GM23338 (cell line): ENCODE measurements at regions not wholly inside any gene's neighbourhood (a gene's known extent, or its start where the extent isn't known, plus 50 kb on each side); places are given as distances from the start of the nearest gene placed in this dataset.

Experiments
- ATAC-seq: fragments of 200-7000 bp; cut with Tn5 transposase; 3 replicates; pipeline ENCODE4 v1.9.1; 2020
- DNase-seq: peaks from one replicate; pipeline ENCODE4 v3.0.0-alpha.2; 2015; ENCODE audit warnings: low spot score
- H2AFZ ChIP-seq: fragments of 200-600 bp; sonication (generic); 2 replicates; pipeline ENCODE4 v1.8.0; 2016; ENCODE audit warnings: antibody characterized with exemption, mild to moderate bottlenecking, moderate library complexity
- H3F3A ChIP-seq: fragments of 200-600 bp; sonication (generic); replicated peaks from 2 replicates; pipeline ENCODE4 v1.8.0; 2017; ENCODE audit warnings: antibody characterized with exemption, mixed run types, low read depth
- H3K27ac ChIP-seq: fragments of 200-600 bp; sonication (generic); 2 replicates; pipeline ENCODE4 v1.6.1; 2016; ENCODE audit warnings: low read depth
- H3K27me3 ChIP-seq: fragments of 200-600 bp; sonication (generic); 2 replicates; pipeline ENCODE4 v1.8.0; 2016; ENCODE audit warnings: mild to moderate bottlenecking, mixed run types, moderate library complexity; ENCODE audit not compliant: insufficient read depth
- H3K36me3 ChIP-seq: fragments of 200-600 bp; sonication (generic); 2 replicates; pipeline ENCODE4 v1.8.0; 2016; ENCODE audit warnings: mild to moderate bottlenecking; ENCODE audit not compliant: insufficient read depth
- H3K4me1 ChIP-seq: fragments of 200-600 bp; sonication (generic); 2 replicates; pipeline ENCODE4 v1.8.0; 2016; ENCODE audit warnings: mild to moderate bottlenecking, moderate library complexity; ENCODE audit not compliant: insufficient read depth
- H3K4me2 ChIP-seq: fragments of 200-600 bp; sonication (generic); 2 replicates; pipeline ENCODE4 v1.7.1; 2017; ENCODE audit warnings: mixed run types
- H3K4me3 ChIP-seq: fragments of 200-600 bp; sonication (generic); 2 replicates; pipeline ENCODE4 v1.6.1; 2016; ENCODE audit warnings: mixed run types
- H3K79me2 ChIP-seq: fragments of 200-600 bp; sonication (generic); replicated peaks from 2 replicates; pipeline ENCODE4 v1.8.0; 2017; ENCODE audit warnings: mild to moderate bottlenecking; ENCODE audit not compliant: insufficient read depth
- H3K9me2 ChIP-seq: fragments of 200-600 bp; sonication (generic); 2 replicates; pipeline ENCODE4 v1.8.0; 2017; ENCODE audit not compliant: insufficient read depth
- H4K20me1 ChIP-seq: fragments of 200-600 bp; sonication (generic); replicated peaks from 2 replicates; pipeline ENCODE4 v1.8.0; 2017; ENCODE audit warnings: mild to moderate bottlenecking; ENCODE audit not compliant: insufficient read depth
- H3K27ac Mint-ChIP-seq: 2 replicates; pipeline ENCODE4 v1.8.0; 2020; ENCODE audit warnings: inconsistent platforms, mild to moderate bottlenecking, moderate library complexity, mixed read lengths
- H3K27me3 Mint-ChIP-seq: 3 replicates; pipeline ENCODE4 v1.8.0; 2022; ENCODE audit warnings: low read depth, mild to moderate bottlenecking, moderate library complexity, mixed read lengths, inconsistent platforms; ENCODE audit not compliant: insufficient read depth, poor library complexity
- H3K36me3 Mint-ChIP-seq: 3 replicates; pipeline ENCODE4 v1.8.0; 2021; ENCODE audit warnings: low read depth, mild to moderate bottlenecking, inconsistent platforms, moderate library complexity, mixed read lengths
- H3K4me1 Mint-ChIP-seq: 3 replicates; pipeline ENCODE4 v1.8.0; 2020; ENCODE audit warnings: mild to moderate bottlenecking, inconsistent platforms, mixed read lengths
- H3K4me3 Mint-ChIP-seq: 3 replicates; pipeline ENCODE4 v1.8.0; 2021; ENCODE audit warnings: moderate library complexity, mild to moderate bottlenecking, inconsistent platforms, mixed read lengths
- H3K9me3 Mint-ChIP-seq: 3 replicates; pipeline ENCODE4 v1.8.0; 2020; ENCODE audit warnings: moderate library complexity, mild to moderate bottlenecking, inconsistent platforms, mixed read lengths
- CREB1 ChIP-seq: fragments of 250-450 bp; sonication (Bioruptor Pico); IDR thresholded peaks from 2 replicates; pipeline ENCODE4 v1.5.0; 2020; ENCODE audit warnings: low read depth, mild to moderate bottlenecking, moderate library complexity
- EZH2 ChIP-seq: fragments of 200-600 bp; sonication (generic); IDR thresholded peaks from one replicate; pipeline ENCODE4 v1.8.0; 2017; ENCODE audit warnings: antibody characterized with exemption, mild to moderate bottlenecking, low read depth; ENCODE audit not compliant: unreplicated experiment
- EZH2phosphoT487 ChIP-seq: fragments of 200-600 bp; sonication (generic); IDR thresholded peaks from one replicate; pipeline ENCODE4 v1.8.1; 2018; ENCODE audit warnings: antibody characterized with exemption; ENCODE audit not compliant: unreplicated experiment
- JUNB ChIP-seq: IDR thresholded peaks from one replicate; pipeline ENCODE4 v1.6.1; 2016; ENCODE audit warnings: antibody characterized with exemption; ENCODE audit not compliant: unreplicated experiment
- NANOG ChIP-seq: IDR thresholded peaks from 2 replicates; pipeline ENCODE4 v1.6.1; 2016; ENCODE audit warnings: antibody characterized with exemption, borderline replicate concordance
- POLR2AphosphoS5 ChIP-seq: IDR thresholded peaks from 2 replicates; pipeline ENCODE4 v1.6.1; 2016; ENCODE audit warnings: antibody characterized with exemption, low read depth
- STAT1 ChIP-seq: IDR thresholded peaks from one replicate; pipeline ENCODE4 v1.6.1; 2016; ENCODE audit warnings: antibody characterized with exemption; ENCODE audit not compliant: unreplicated experiment
- ZNF114 ChIP-seq: fragments of 250-450 bp; sonication (Bioruptor Pico); IDR thresholded peaks from 2 replicates; pipeline ENCODE4 v1.5.0; 2020; ENCODE audit warnings: mild to moderate bottlenecking, moderate library complexity
- ZNF331 ChIP-seq: fragments of 250-450 bp; sonication (Bioruptor Pico); IDR thresholded peaks from 2 replicates; pipeline ENCODE4 v1.5.0; 2020; ENCODE audit warnings: low read depth, mild to moderate bottlenecking, moderate library complexity
- TF ChIP-seq, protein P1 (sequence below): fragments of 250-450 bp; sonication (Bioruptor Pico); IDR thresholded peaks from 2 replicates; pipeline ENCODE4 v1.5.0; 2020; ENCODE audit warnings: mild to moderate bottlenecking, moderate library complexity
- TF ChIP-seq, protein P2 (sequence below), 2 experiments: fragments of 200-600 bp in 1 of 2; sonication (generic) in 1 of 2; conservative IDR thresholded peaks; 2 replicates each; pipeline versions ENCODE4 v1.5.1 to v1.6.1; 2016 to 2017; ENCODE audit warnings: antibody characterized with exemption in 2 of 2, low read depth in 2 of 2, mild to moderate bottlenecking in 2 of 2, moderate library complexity in 1 of 2
- TF ChIP-seq, protein P3 (sequence below): IDR thresholded peaks from 2 replicates; pipeline ENCODE4 v1.6.1; 2016; ENCODE audit warnings: antibody characterized with exemption
- TF ChIP-seq, protein P4 (sequence below): IDR thresholded peaks from one replicate; pipeline ENCODE4 v1.6.1; 2018; ENCODE audit warnings: antibody characterized with exemption; ENCODE audit not compliant: unreplicated experiment

DNA sequence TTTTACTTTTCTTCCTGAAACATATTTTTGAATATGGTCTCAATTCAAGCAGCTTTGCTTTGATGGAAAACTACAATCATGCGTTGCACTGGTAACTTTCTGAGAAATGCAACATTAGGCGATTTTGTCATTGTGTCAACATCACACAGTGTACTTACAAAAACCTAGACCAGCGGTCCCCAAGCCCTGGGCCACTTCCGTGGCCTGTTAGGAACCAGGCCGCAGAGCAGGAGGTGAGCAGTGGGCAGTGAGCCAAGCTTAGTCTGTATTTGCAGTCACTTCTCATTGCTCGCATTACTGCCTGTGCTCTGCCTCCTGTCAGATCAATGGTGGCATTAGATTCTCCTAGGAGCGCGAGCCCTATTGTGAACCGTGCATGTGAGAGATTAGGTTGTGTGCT is 163.7 kb upstream of the NOVA1 start:
- no peaks in the 10 kb centered on the region for H3K4me1 ChIP-seq
- H3K4me3 ChIP-seq, result no peak overlapping the region
- ATAC-seq, result no peak
- no peak overlapping the region for H3K4me2 ChIP-seq
- no peaks in the 10 kb centered on the region for H3K79me2 ChIP-seq
- Mint-ChIP-seq H3K27ac (no peak overlapping the region), H3K4me3 (no peak overlapping the region), H3K36me3 (no peaks in the 10 kb centered on the region), H3K4me1 (peaks cover 4% of the 10 kb centered on the region; the same call in 2 of the 3 replicates), H3K9me3 (no peaks in the 10 kb centered on the region), H3K27me3 (peaks cover 2% of the 10 kb centered on the region)
- no peaks in the 10 kb centered on the region for H3F3A ChIP-seq
- H2AFZ ChIP-seq, result no peak overlapping the region
- DNase-seq, result no peak
- H4K20me1 ChIP-seq, result no peaks in the 10 kb centered on the region
- TF ChIP-seq, protein P1, sequence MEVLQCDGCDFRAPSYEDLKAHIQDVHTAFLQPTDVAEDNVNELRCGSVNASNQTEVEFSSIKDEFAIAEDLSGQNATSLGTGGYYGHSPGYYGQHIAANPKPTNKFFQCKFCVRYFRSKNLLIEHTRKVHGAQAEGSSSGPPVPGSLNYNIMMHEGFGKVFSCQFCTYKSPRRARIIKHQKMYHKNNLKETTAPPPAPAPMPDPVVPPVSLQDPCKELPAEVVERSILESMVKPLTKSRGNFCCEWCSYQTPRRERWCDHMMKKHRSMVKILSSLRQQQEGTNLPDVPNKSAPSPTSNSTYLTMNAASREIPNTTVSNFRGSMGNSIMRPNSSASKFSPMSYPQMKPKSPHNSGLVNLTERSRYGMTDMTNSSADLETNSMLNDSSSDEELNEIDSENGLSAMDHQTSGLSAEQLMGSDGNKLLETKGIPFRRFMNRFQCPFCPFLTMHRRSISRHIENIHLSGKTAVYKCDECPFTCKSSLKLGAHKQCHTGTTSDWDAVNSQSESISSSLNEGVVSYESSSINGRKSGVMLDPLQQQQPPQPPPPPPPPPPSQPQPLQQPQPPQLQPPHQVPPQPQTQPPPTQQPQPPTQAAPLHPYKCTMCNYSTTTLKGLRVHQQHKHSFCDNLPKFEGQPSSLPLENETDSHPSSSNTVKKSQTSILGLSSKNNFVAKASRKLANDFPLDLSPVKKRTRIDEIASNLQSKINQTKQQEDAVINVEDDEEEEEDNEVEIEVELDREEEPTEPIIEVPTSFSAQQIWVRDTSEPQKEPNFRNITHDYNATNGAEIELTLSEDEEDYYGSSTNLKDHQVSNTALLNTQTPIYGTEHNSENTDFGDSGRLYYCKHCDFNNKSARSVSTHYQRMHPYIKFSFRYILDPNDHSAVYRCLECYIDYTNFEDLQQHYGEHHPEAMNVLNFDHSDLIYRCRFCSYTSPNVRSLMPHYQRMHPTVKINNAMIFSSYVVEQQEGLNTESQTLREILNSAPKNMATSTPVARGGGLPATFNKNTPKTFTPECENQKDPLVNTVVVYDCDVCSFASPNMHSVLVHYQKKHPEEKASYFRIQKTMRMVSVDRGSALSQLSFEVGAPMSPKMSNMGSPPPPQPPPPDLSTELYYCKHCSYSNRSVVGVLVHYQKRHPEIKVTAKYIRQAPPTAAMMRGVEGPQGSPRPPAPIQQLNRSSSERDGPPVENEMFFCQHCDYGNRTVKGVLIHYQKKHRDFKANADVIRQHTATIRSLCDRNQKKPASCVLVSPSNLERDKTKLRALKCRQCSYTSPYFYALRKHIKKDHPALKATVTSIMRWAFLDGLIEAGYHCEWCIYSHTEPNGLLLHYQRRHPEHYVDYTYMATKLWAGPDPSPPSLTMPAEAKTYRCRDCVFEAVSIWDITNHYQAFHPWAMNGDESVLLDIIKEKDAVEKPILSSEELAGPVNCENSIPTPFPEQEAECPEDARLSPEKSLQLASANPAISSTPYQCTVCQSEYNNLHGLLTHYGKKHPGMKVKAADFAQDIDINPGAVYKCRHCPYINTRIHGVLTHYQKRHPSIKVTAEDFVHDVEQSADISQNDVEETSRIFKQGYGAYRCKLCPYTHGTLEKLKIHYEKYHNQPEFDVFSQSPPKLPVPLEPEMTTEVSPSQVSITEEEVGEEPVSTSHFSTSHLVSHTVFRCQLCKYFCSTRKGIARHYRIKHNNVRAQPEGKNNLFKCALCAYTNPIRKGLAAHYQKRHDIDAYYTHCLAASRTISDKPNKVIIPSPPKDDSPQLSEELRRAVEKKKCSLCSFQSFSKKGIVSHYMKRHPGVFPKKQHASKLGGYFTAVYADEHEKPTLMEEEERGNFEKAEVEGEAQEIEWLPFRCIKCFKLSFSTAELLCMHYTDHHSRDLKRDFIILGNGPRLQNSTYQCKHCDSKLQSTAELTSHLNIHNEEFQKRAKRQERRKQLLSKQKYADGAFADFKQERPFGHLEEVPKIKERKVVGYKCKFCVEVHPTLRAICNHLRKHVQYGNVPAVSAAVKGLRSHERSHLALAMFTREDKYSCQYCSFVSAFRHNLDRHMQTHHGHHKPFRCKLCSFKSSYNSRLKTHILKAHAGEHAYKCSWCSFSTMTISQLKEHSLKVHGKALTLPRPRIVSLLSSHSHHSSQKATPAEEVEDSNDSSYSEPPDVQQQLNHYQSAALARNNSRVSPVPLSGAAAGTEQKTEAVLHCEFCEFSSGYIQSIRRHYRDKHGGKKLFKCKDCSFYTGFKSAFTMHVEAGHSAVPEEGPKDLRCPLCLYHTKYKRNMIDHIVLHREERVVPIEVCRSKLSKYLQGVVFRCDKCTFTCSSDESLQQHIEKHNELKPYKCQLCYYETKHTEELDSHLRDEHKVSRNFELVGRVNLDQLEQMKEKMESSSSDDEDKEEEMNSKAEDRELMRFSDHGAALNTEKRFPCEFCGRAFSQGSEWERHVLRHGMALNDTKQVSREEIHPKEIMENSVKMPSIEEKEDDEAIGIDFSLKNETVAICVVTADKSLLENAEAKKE (CRISPR knock-in tag), result no peak
- TF ChIP-seq STAT1 (no peak), CREB1 (CRISPR knock-in tag) (no peak), ZNF331 (CRISPR knock-in tag) (no peak), JUNB (no peak), POLR2AphosphoS5 (no peak), ZNF114 (CRISPR knock-in tag) (no peak), NANOG (no peak), EZH2 (no peak), EZH2phosphoT487 (no peak)
- TF ChIP-seq, protein P2, sequence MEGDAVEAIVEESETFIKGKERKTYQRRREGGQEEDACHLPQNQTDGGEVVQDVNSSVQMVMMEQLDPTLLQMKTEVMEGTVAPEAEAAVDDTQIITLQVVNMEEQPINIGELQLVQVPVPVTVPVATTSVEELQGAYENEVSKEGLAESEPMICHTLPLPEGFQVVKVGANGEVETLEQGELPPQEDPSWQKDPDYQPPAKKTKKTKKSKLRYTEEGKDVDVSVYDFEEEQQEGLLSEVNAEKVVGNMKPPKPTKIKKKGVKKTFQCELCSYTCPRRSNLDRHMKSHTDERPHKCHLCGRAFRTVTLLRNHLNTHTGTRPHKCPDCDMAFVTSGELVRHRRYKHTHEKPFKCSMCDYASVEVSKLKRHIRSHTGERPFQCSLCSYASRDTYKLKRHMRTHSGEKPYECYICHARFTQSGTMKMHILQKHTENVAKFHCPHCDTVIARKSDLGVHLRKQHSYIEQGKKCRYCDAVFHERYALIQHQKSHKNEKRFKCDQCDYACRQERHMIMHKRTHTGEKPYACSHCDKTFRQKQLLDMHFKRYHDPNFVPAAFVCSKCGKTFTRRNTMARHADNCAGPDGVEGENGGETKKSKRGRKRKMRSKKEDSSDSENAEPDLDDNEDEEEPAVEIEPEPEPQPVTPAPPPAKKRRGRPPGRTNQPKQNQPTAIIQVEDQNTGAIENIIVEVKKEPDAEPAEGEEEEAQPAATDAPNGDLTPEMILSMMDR (conservative IDR thresholded peaks at IDR 0.05; ENCODE audit: low read depth in 2 of 2), result no peak
- TF ChIP-seq, protein P3, sequence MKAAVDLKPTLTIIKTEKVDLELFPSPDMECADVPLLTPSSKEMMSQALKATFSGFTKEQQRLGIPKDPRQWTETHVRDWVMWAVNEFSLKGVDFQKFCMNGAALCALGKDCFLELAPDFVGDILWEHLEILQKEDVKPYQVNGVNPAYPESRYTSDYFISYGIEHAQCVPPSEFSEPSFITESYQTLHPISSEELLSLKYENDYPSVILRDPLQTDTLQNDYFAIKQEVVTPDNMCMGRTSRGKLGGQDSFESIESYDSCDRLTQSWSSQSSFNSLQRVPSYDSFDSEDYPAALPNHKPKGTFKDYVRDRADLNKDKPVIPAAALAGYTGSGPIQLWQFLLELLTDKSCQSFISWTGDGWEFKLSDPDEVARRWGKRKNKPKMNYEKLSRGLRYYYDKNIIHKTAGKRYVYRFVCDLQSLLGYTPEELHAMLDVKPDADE, result no peak
- TF ChIP-seq, protein P4, sequence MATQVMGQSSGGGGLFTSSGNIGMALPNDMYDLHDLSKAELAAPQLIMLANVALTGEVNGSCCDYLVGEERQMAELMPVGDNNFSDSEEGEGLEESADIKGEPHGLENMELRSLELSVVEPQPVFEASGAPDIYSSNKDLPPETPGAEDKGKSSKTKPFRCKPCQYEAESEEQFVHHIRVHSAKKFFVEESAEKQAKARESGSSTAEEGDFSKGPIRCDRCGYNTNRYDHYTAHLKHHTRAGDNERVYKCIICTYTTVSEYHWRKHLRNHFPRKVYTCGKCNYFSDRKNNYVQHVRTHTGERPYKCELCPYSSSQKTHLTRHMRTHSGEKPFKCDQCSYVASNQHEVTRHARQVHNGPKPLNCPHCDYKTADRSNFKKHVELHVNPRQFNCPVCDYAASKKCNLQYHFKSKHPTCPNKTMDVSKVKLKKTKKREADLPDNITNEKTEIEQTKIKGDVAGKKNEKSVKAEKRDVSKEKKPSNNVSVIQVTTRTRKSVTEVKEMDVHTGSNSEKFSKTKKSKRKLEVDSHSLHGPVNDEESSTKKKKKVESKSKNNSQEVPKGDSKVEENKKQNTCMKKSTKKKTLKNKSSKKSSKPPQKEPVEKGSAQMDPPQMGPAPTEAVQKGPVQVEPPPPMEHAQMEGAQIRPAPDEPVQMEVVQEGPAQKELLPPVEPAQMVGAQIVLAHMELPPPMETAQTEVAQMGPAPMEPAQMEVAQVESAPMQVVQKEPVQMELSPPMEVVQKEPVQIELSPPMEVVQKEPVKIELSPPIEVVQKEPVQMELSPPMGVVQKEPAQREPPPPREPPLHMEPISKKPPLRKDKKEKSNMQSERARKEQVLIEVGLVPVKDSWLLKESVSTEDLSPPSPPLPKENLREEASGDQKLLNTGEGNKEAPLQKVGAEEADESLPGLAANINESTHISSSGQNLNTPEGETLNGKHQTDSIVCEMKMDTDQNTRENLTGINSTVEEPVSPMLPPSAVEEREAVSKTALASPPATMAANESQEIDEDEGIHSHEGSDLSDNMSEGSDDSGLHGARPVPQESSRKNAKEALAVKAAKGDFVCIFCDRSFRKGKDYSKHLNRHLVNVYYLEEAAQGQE, result no peak
- H3K27me3 ChIP-seq, result no peaks in the 10 kb centered on the region
- no peak overlapping the region for H3K27ac ChIP-seq
- H3K9me2 ChIP-seq, result no peaks in the 10 kb centered on the region
- H3K36me3 ChIP-seq, result no peaks in the 10 kb centered on the region
